Suprapubic skin (tissue), 4 donors: ENCODE measurements at regions not wholly inside any gene's neighbourhood (a gene's known extent, or its start where the extent isn't known, plus 50 kb on each side); places are given as distances from the start of the nearest gene placed in this dataset.

ENCODE experiments used
- CTCF ChIP-seq, 2 donors: fragments of 200-600 bp in 1 of 2; fragments of 450-650 bp in 1 of 2; sonication (generic) in 1 of 2; IDR thresholded peaks; one replicate each; pipeline ENCODE4 v1.5.1; 2016 to 2019; ENCODE audit warnings: antibody characterized with exemption in 2 of 2, mild to moderate bottlenecking in 1 of 2, moderate library complexity in 1 of 2
- EP300 ChIP-seq: sonication (generic); formaldehyde crosslinking; IDR thresholded peaks from one replicate; pipeline ENCODE4 v1.6.1; 2017; ENCODE audit warnings: antibody characterized with exemption
- POLR2A ChIP-seq, 2 donors: fragments of 450-650 bp; IDR thresholded peaks; one replicate each; pipeline ENCODE4 v1.6.1; 2017; ENCODE audit warnings: antibody characterized with exemption in 2 of 2, mild to moderate bottlenecking in 2 of 2, moderate library complexity in 2 of 2
- POLR2AphosphoS5 ChIP-seq, 3 donors: sonication (generic); formaldehyde crosslinking; IDR thresholded peaks; one replicate each; pipeline ENCODE4 v1.6.1; 2017; ENCODE audit warnings: antibody characterized with exemption in 3 of 3

GRCh38 chr12:127822809-127823411, 444.1 kb upstream of the TMEM132C start:
- no peak for TF ChIP-seq CTCF (IDR thresholded peaks at IDR 0.05)
- no peak for TF ChIP-seq EP300
- TF ChIP-seq POLR2A (IDR thresholded peaks at IDR 0.05), result no peak
- no peak for TF ChIP-seq POLR2AphosphoS5 (IDR thresholded peaks at IDR 0.05)
